Small intestine (tissue), 7 donors: ENCODE measurements at regions not wholly inside any gene's neighbourhood (a gene's known extent, or its start where the extent isn't known, plus 50 kb on each side); places are given as distances from the start of the nearest gene placed in this dataset.

ENCODE experiments used
- DNase-seq, 2 donors: peaks; one replicate each; pipeline versions ENCODE4 v3.0.0 to v3.0.0-alpha.2; 2013
- FAIRE-seq: peaks from 2 replicates; lab custom pipeline; 2012; peaks lifted over from hg19 to GRCh38; lab: Jason Lieb, UNC
- H3K27ac ChIP-seq, 3 donors: one replicate each; pipeline ENCODE4 v1.5.1; 2013; ENCODE audit warnings: low read length in 2 of 3, mild to moderate bottlenecking in 2 of 3, control low read depth in 1 of 3, inconsistent platforms in 1 of 3, low read depth in 1 of 3, moderate library complexity in 1 of 3
- H3K27me3 ChIP-seq, 3 donors: one replicate each; pipeline ENCODE4 v1.6.1; 2013; ENCODE audit warnings: low read length in 3 of 3, inconsistent platforms in 1 of 3; ENCODE audit not compliant: control insufficient read depth in 3 of 3, insufficient read depth in 3 of 3
- H3K36me3 ChIP-seq, 3 donors: one replicate each; pipeline ENCODE4 v1.6.1; 2013; ENCODE audit warnings: low read length in 3 of 3, inconsistent platforms in 1 of 3, low read depth in 1 of 3, mild to moderate bottlenecking in 1 of 3, moderate library complexity in 1 of 3; ENCODE audit not compliant: control insufficient read depth in 3 of 3, insufficient read depth in 2 of 3
- H3K4me1 ChIP-seq, 3 donors: one replicate each; pipeline ENCODE4 v1.6.1; 2013; ENCODE audit warnings: low read length in 2 of 3, inconsistent platforms in 1 of 3, low read depth in 1 of 3, mild to moderate bottlenecking in 1 of 3, moderate library complexity in 1 of 3; ENCODE audit not compliant: control insufficient read depth in 3 of 3, insufficient read depth in 2 of 3
- H3K4me3 ChIP-seq, 3 donors: one replicate each; pipeline ENCODE4 v1.5.1; 2013; ENCODE audit warnings: low read length in 3 of 3, control low read depth in 1 of 3, inconsistent platforms in 1 of 3, low read depth in 1 of 3, mild to moderate bottlenecking in 1 of 3, moderate library complexity in 1 of 3
- H3K9me3 ChIP-seq, 2 donors: one replicate each; pipeline ENCODE4 v1.6.1; 2013; ENCODE audit warnings: low read depth in 1 of 2, low read length in 1 of 2; ENCODE audit not compliant: control insufficient read depth in 2 of 2, insufficient read depth in 1 of 2
- WGBS, 3 donors: extraction: QIAGEN DNeasy Blood & Tissue Kit; methylation state at CpG; one replicate each; pipeline ENCODE4 v1.1.7; 2013; 5-methylcytosine and 5-hydroxymethylcytosine counted together
- donor health status: healthy with polysubstance abuse.
- donor health status: control.
- donor health status: control.
- donor health status: Bipolar disorder and iron deficiency.
- donor health status: healthy.

GRCh38 chr5:164772122-164772521 lies 1266.7 kb downstream of the MAT2B start:
- WGBS, 3 donors, result 37 to 63% (median 51%) methylated on average over 3 of the region's 3 CpGs
- DNase-seq, result no peak
- no peak for FAIRE-seq
- Histone ChIP-seq H3K27ac (no peak overlapping the region), H3K27me3 (no peaks in the 10 kb centered on the region), H3K36me3 (no peaks in the 10 kb centered on the region), H3K9me3 (peaks cover 0 to 2% of the 10 kb centered on the region in 2 donors), H3K4me1 (no peaks in the 10 kb centered on the region), H3K4me3 (no peak overlapping the region)

GRCh38 chr5:164784230-164784629 lies 1278.8 kb downstream of the MAT2B start:
- Histone ChIP-seq H3K9me3 (no peaks in the 10 kb centered on the region), H3K27ac (no peak overlapping the region), H3K27me3 (no peaks in the 10 kb centered on the region), H3K4me3 (no peak overlapping the region), H3K4me1 (no peaks in the 10 kb centered on the region), H3K36me3 (no peaks in the 10 kb centered on the region)
- 75 to 83% (median 79%) methylated on average over 3 of the region's 3 CpGs for WGBS, 3 donors
- FAIRE-seq (no peak), DNase-seq (no peak)

- no peak for FAIRE-seq
- Histone ChIP-seq H3K36me3 (no peaks in the 10 kb centered on the region), H3K4me1 (no peaks in the 10 kb centered on the region), H3K9me3 (peaks cover 0 to 12% of the 10 kb centered on the region in 2 donors), H3K4me3 (no peak overlapping the region), H3K27ac (no peak overlapping the region), H3K27me3 (no peaks in the 10 kb centered on the region)
- DNase-seq, result no peak
- 77 to 84% (median 81%) methylated on average over 3 of the region's 3 CpGs for WGBS, 3 donors
Measured at GRCh38 chr5:164798110-164798509, 1292.7 kb downstream of the MAT2B start.

GRCh38 chr5:164799391-164799790 lies 1294.0 kb downstream of the MAT2B start:
- Histone ChIP-seq H3K27ac (no peak overlapping the region), H3K27me3 (no peaks in the 10 kb centered on the region), H3K36me3 (no peaks in the 10 kb centered on the region), H3K4me3 (no peak overlapping the region), H3K9me3 (peaks cover 0 to 12% of the 10 kb centered on the region in 2 donors), H3K4me1 (no peaks in the 10 kb centered on the region)
- DNase-seq (no peak), FAIRE-seq (no peak)
- 57 to 71% (median 67%) methylated on average over 2 of the region's 2 CpGs for WGBS, 3 donors

- Histone ChIP-seq H3K27ac (no peak overlapping the region), H3K27me3 (no peaks in the 10 kb centered on the region), H3K36me3 (no peaks in the 10 kb centered on the region), H3K9me3 (peaks cover 0 to 12% of the 10 kb centered on the region in 2 donors), H3K4me1 (no peaks in the 10 kb centered on the region), H3K4me3 (no peak overlapping the region)
- FAIRE-seq, result no peak
- 76 to 92% (median 79%) methylated on average over 4 of the region's 4 CpGs for WGBS, 3 donors
- DNase-seq, result no peak
Measured at GRCh38 chr5:164801910-164802309, 1296.5 kb downstream of the MAT2B start.

- H3K27me3 ChIP-seq, result no peaks in the 10 kb centered on the region
- H3K9me3 ChIP-seq, result no peaks in the 10 kb centered on the region
- H3K27ac ChIP-seq, result no peak overlapping the region
- H3K4me3 ChIP-seq, result no peak overlapping the region
- H3K36me3 ChIP-seq, result no peaks in the 10 kb centered on the region
- FAIRE-seq (no peak), DNase-seq (no peak)
- H3K4me1 ChIP-seq, result no peaks in the 10 kb centered on the region
Measured at GRCh38 chr5:164809821-164810220, 1304.4 kb downstream of the MAT2B start.

- no peaks in the 10 kb centered on the region for H3K27me3 ChIP-seq
- no peaks in the 10 kb centered on the region for H3K36me3 ChIP-seq
- H3K4me3 ChIP-seq, result no peak overlapping the region
- no peak overlapping the region for H3K27ac ChIP-seq
- H3K9me3 ChIP-seq, result no peaks in the 10 kb centered on the region
- WGBS, 3 donors, result 30 to 45% (median 38%) methylated on average over 1 of the region's 1 CpG
- FAIRE-seq, result no peak
- no peak for DNase-seq
- H3K4me1 ChIP-seq, result no peaks in the 10 kb centered on the region
Measured at GRCh38 chr5:164818445-164818844, 1313.0 kb downstream of the MAT2B start.

GRCh38 chr5:164824671-164825070 lies 1319.3 kb downstream of the MAT2B start:
- WGBS, 3 donors, result 26 to 51% (median 33%) methylated on average over 6 of the region's 6 CpGs
- Histone ChIP-seq H3K9me3 (no peaks in the 10 kb centered on the region), H3K4me1 (no peaks in the 10 kb centered on the region), H3K4me3 (no peak overlapping the region), H3K27ac (no peak overlapping the region), H3K36me3 (no peaks in the 10 kb centered on the region), H3K27me3 (no peaks in the 10 kb centered on the region)
- FAIRE-seq (no peak), DNase-seq (no peak)

GRCh38 chr5:164832516-164832915 lies 1327.1 kb downstream of the MAT2B start:
- no peaks in the 10 kb centered on the region for H3K4me1 ChIP-seq
- no peak for DNase-seq
- WGBS, 3 donors, result 80 to 85% (median 82%) methylated on average over 6 of the region's 6 CpGs
- H3K27ac ChIP-seq, result no peak overlapping the region
- H3K36me3 ChIP-seq, result no peaks in the 10 kb centered on the region
- no peak overlapping the region for H3K4me3 ChIP-seq
- H3K27me3 ChIP-seq, result no peaks in the 10 kb centered on the region
- H3K9me3 ChIP-seq, result no peaks in the 10 kb centered on the region
- no peak for FAIRE-seq
